Muscle of back (tissue), 3 donors: ENCODE measurements at regions not wholly inside any gene's neighbourhood (a gene's known extent, or its start where the extent isn't known, plus 50 kb on each side); places are given as distances from the start of the nearest gene placed in this dataset.

Experiments
- DNase-seq, 3 donors: peaks; one replicate each; pipeline versions ENCODE4 v3.0.0 to v3.0.0-alpha.2; 2013

GRCh38 chr9:13412331-13412730 lies 132.8 kb upstream of the MPDZ start:
- peak in 1 of 3 donors; percentile 79 for DNase-seq

GRCh38 chr9:13411791-13412190 lies 132.3 kb upstream of the MPDZ start:
- DNase-seq, result peak in 1 of 3 donors; percentile 61

GRCh38 chr9:13410566-13411031 lies 131.1 kb upstream of the MPDZ start:
- no peak for DNase-seq

GRCh38 chr9:13397661-13398060 lies 118.2 kb upstream of the MPDZ start:
- DNase-seq, result no peak

- DNase-seq, result no peak
Observed at GRCh38 chr9:13397220-13397619, 117.7 kb upstream of the MPDZ start.

- no peak for DNase-seq
Observed at GRCh38 chr9:13396418-13396817, 116.9 kb upstream of the MPDZ start.

GRCh38 chr9:13395156-13395555 lies 115.7 kb upstream of the MPDZ start:
- peak; percentile 33 to 72 (median 52) for DNase-seq

GRCh38 chr9:13388157-13388556 lies 108.7 kb upstream of the MPDZ start:
- peak; percentile 70 to 76 (median 72) for DNase-seq

- peak; percentile 46 to 78 (median 51) for DNase-seq
Observed at GRCh38 chr9:13387734-13388067, 108.2 kb upstream of the MPDZ start.

GRCh38 chr9:13386935-13387733 lies 107.6 kb upstream of the MPDZ start:
- DNase-seq, result peak in 2 of 3 donors; percentile 59 to 76

- peak; percentile 35 to 53 (median 52) for DNase-seq
Observed at GRCh38 chr9:13386316-13386715, 106.8 kb upstream of the MPDZ start.

GRCh38 chr9:13383855-13384254 lies 104.4 kb upstream of the MPDZ start:
- DNase-seq, result no peak

- no peak for DNase-seq
Observed at GRCh38 chr9:13383216-13383615, 103.7 kb upstream of the MPDZ start.

GRCh38 chr9:13382595-13382994 lies 103.1 kb upstream of the MPDZ start:
- DNase-seq, result peak in 1 of 3 donors; percentile 36

- DNase-seq, result no peak
Observed at GRCh38 chr9:13380903-13381302, 101.4 kb upstream of the MPDZ start.

GRCh38 chr9:13378154-13378553 lies 98.7 kb upstream of the MPDZ start:
- DNase-seq, result peak in 2 of 3 donors; percentile 61 to 69

GRCh38 chr9:13377171-13377925 lies 97.9 kb upstream of the MPDZ start:
- peak in 2 of 3 donors; percentile 41 to 65 for DNase-seq

- DNase-seq, result peak in 1 of 3 donors; percentile 47
Observed at GRCh38 chr9:13372510-13372909, 93.0 kb upstream of the MPDZ start.

- no peak for DNase-seq
Observed at GRCh38 chr9:13369431-13369830, 89.9 kb upstream of the MPDZ start.

GRCh38 chr9:13367784-13368183 lies 88.3 kb upstream of the MPDZ start:
- DNase-seq, result no peak

GRCh38 chr9:13364271-13365000 lies 84.9 kb upstream of the MPDZ start:
- peak in 1 of 3 donors; percentile 60 for DNase-seq

GRCh38 chr9:13361076-13361475 lies 81.6 kb upstream of the MPDZ start:
- no peak for DNase-seq
